ENCODE measurements at regions not wholly inside any gene's neighbourhood (a gene's known extent, or its start where the extent isn't known, plus 50 kb on each side); places are given as distances from the start of the nearest gene placed in this dataset.

- no peak for DNase-seq
Observed at GRCh38 chr2:16288371-16289112, 348.2 kb downstream of the MYCN start.

GRCh38 chr2:16287831-16288230, 347.5 kb downstream of the MYCN start:
- DNase-seq = no peak

- no peak for DNase-seq
Observed at GRCh38 chr2:16287281-16287680, 346.9 kb downstream of the MYCN start.

- DNase-seq = no peak
Observed at GRCh38 chr2:16285813-16286510, 345.6 kb downstream of the MYCN start.

GRCh38 chr2:16284941-16285625, 344.7 kb downstream of the MYCN start:
- no peak for DNase-seq

- DNase-seq = no peak
Observed at GRCh38 chr2:16283071-16283850, 342.9 kb downstream of the MYCN start.

GRCh38 chr2:16282511-16282910, 342.2 kb downstream of the MYCN start:
- DNase-seq = no peak

GRCh38 chr2:16281451-16282335, 341.3 kb downstream of the MYCN start:
- peak in 1 of 2 experiments; percentile 4 for DNase-seq

- no peak for DNase-seq
Observed at GRCh38 chr2:16280081-16280480, 339.7 kb downstream of the MYCN start.

- no peak for DNase-seq
Observed at GRCh38 chr2:16279641-16280040, 339.3 kb downstream of the MYCN start.

- DNase-seq = no peak
Observed at GRCh38 chr2:16279201-16279570, 338.8 kb downstream of the MYCN start.

- DNase-seq = no peak
Observed at GRCh38 chr2:16278421-16279200, 338.3 kb downstream of the MYCN start.

- no peak for DNase-seq
Observed at GRCh38 chr2:16277117-16277516, 336.8 kb downstream of the MYCN start.

- DNase-seq = no peak
Observed at GRCh38 chr2:16275661-16276060, 335.3 kb downstream of the MYCN start.

- no peak for DNase-seq
Observed at GRCh38 chr2:16275131-16275530, 334.8 kb downstream of the MYCN start.

GRCh38 chr2:16273111-16273510, 332.8 kb downstream of the MYCN start:
- no peak for DNase-seq

- no peak for DNase-seq
Observed at GRCh38 chr2:16272038-16272788, 331.9 kb downstream of the MYCN start.

GRCh38 chr2:16271231-16271896, 331.0 kb downstream of the MYCN start:
- DNase-seq = no peak

GRCh38 chr2:16270441-16270840, 330.1 kb downstream of the MYCN start:
- no peak for DNase-seq

All from activated CD4-positive, alpha-beta T cell treated with anti-CD3 and anti-CD28 coated beads, Interleukin-2, amount 50 U/mL, for 48 hours (primary cell).